ENCODE measurements at regions not wholly inside any gene's neighbourhood (a gene's known extent, or its start where the extent isn't known, plus 50 kb on each side); places are given as distances from the start of the nearest gene placed in this dataset.

GRCh38 chr12:39070775-39071174, 165.4 kb upstream of the CPNE8 start:
- no peak overlapping the region for H3K4me2 ChIP-seq (ENCODE audit: insufficient read depth, low read length, poor library complexity, severe bottlenecking)
- no peak for DNase-seq (ENCODE audit: low spot score)
- no peak overlapping the region for H3K18ac ChIP-seq (ENCODE audit: low read length)
- no peak overlapping the region for H3K27ac ChIP-seq (replicated peaks; ENCODE audit: low read length)
- H4K8ac ChIP-seq (ENCODE audit: low read depth, low read length) = no peak overlapping the region
- no peak overlapping the region for H3K4me3 ChIP-seq (ENCODE audit: low read length in 2 of 2)
- no peak overlapping the region for H2AFZ ChIP-seq (ENCODE audit: low read length)
- no peak overlapping the region for H4K91ac ChIP-seq (ENCODE audit: low read depth, low read length, poor library complexity)
- no peaks in the 10 kb centered on the region for H3K36me3 ChIP-seq (replicated peaks in 1 of 2; ENCODE audit: control insufficient read depth in 2 of 2, insufficient read depth in 2 of 2, low read length in 2 of 2)
- H3K23ac ChIP-seq (ENCODE audit: low read depth, low read length, poor library complexity) = no peak overlapping the region
- H3K9ac ChIP-seq (ENCODE audit: low read depth, low read length, poor library complexity) = no peak overlapping the region
- H2AK5ac ChIP-seq (ENCODE audit: low read depth, low read length) = no peak overlapping the region
- no peak overlapping the region for H3K14ac ChIP-seq (ENCODE audit: low read length)
- H3K4me1 ChIP-seq (ENCODE audit: control insufficient read depth in 2 of 2, insufficient read depth in 1 of 2, low read depth in 1 of 2, low read length in 2 of 2) = no peaks in the 10 kb centered on the region
- H2BK12ac ChIP-seq (ENCODE audit: low read length) = no peak overlapping the region
- no peak overlapping the region for H2BK120ac ChIP-seq (ENCODE audit: low read depth, low read length)
- no peaks in the 10 kb centered on the region for H3K27me3 ChIP-seq (ENCODE audit: control insufficient read depth in 3 of 3, insufficient read depth in 3 of 3, low read depth in 1 of 3, low read length in 3 of 3)
- H3K79me1 ChIP-seq (ENCODE audit: low read depth, low read length) = no peaks in the 10 kb centered on the region
- H3K4ac ChIP-seq (ENCODE audit: low read length) = no peak overlapping the region
- H2BK15ac ChIP-seq (ENCODE audit: low read length) = no peak overlapping the region
- no peak overlapping the region for H2BK5ac ChIP-seq (ENCODE audit: low read length)
- H3K9me3 ChIP-seq (replicated peaks in 1 of 2; ENCODE audit: control insufficient read depth in 2 of 2, insufficient read depth in 1 of 2, low read depth in 1 of 2, low read length in 2 of 2) = no peaks in the 10 kb centered on the region
- WGBS, 2 donors (ENCODE audit: extremely low coverage in 2 of 2, insufficient read length in 2 of 2, insufficient replicate concordance in 1 of 2) = no CpG with 5 or more reads among the region's 2 CpGs

GRCh38 chr12:39065455-39065854, 160.1 kb upstream of the CPNE8 start:
- no peak overlapping the region for H2BK15ac ChIP-seq (ENCODE audit: low read length)
- H3K9ac ChIP-seq (ENCODE audit: low read depth, low read length, poor library complexity) = no peak overlapping the region
- no peaks in the 10 kb centered on the region for H3K9me3 ChIP-seq (replicated peaks in 1 of 2; ENCODE audit: control insufficient read depth in 2 of 2, insufficient read depth in 1 of 2, low read depth in 1 of 2, low read length in 2 of 2)
- H3K23ac ChIP-seq (ENCODE audit: low read depth, low read length, poor library complexity) = no peak overlapping the region
- no peak overlapping the region for H4K8ac ChIP-seq (ENCODE audit: low read depth, low read length)
- no peaks in the 10 kb centered on the region for H3K4me1 ChIP-seq (ENCODE audit: control insufficient read depth in 2 of 2, insufficient read depth in 1 of 2, low read depth in 1 of 2, low read length in 2 of 2)
- DNase-seq (ENCODE audit: low spot score) = no peak
- H3K14ac ChIP-seq (ENCODE audit: low read length) = no peak overlapping the region
- no peaks in the 10 kb centered on the region for H3K36me3 ChIP-seq (replicated peaks in 1 of 2; ENCODE audit: control insufficient read depth in 2 of 2, insufficient read depth in 2 of 2, low read length in 2 of 2)
- H2BK5ac ChIP-seq (ENCODE audit: low read length) = no peak overlapping the region
- no peak overlapping the region for H4K91ac ChIP-seq (ENCODE audit: low read depth, low read length, poor library complexity)
- H3K18ac ChIP-seq (ENCODE audit: low read length) = no peak overlapping the region
- H2BK12ac ChIP-seq (ENCODE audit: low read length) = no peak overlapping the region
- no peak overlapping the region for H2AK5ac ChIP-seq (ENCODE audit: low read depth, low read length)
- no peak overlapping the region for H3K4me2 ChIP-seq (ENCODE audit: insufficient read depth, low read length, poor library complexity, severe bottlenecking)
- H2BK120ac ChIP-seq (ENCODE audit: low read depth, low read length) = no peak overlapping the region
- H3K27me3 ChIP-seq (ENCODE audit: control insufficient read depth in 3 of 3, insufficient read depth in 3 of 3, low read depth in 1 of 3, low read length in 3 of 3) = no peaks in the 10 kb centered on the region
- no peak overlapping the region for H3K4me3 ChIP-seq (ENCODE audit: low read length in 2 of 2)
- 100% methylated on average over 1 of the region's 2 CpGs for WGBS, 2 donors (ENCODE audit: extremely low coverage in 2 of 2, insufficient read length in 2 of 2, insufficient replicate concordance in 1 of 2)
- H3K4ac ChIP-seq (ENCODE audit: low read length) = no peak overlapping the region
- no peaks in the 10 kb centered on the region for H3K79me1 ChIP-seq (ENCODE audit: low read depth, low read length)
- H3K27ac ChIP-seq (replicated peaks; ENCODE audit: low read length) = no peak overlapping the region
- no peak overlapping the region for H2AFZ ChIP-seq (ENCODE audit: low read length)

GRCh38 chr12:39064708-39065107, 159.3 kb upstream of the CPNE8 start:
- no peak overlapping the region for H4K8ac ChIP-seq (ENCODE audit: low read depth, low read length)

GRCh38 chr12:39062266-39062996, 157.0 kb upstream of the CPNE8 start:
- no peak for DNase-seq (ENCODE audit: low spot score)

More at GRCh38 chr12:39064708-39065107, 159.3 kb upstream of the CPNE8 start:
- Histone ChIP-seq H2AFZ (ENCODE audit: low read length) (no peak overlapping the region), H4K91ac (ENCODE audit: low read depth, low read length, poor library complexity) (no peak overlapping the region), H3K4me2 (ENCODE audit: insufficient read depth, low read length, poor library complexity, severe bottlenecking) (no peak overlapping the region), H3K4me1 (ENCODE audit: control insufficient read depth in 2 of 2, insufficient read depth in 1 of 2, low read depth in 1 of 2, low read length in 2 of 2) (no peaks in the 10 kb centered on the region), H3K14ac (ENCODE audit: low read length) (no peak overlapping the region), H3K18ac (ENCODE audit: low read length) (no peak overlapping the region), H2BK120ac (ENCODE audit: low read depth, low read length) (no peak overlapping the region), H3K9me3 (replicated peaks in 1 of 2; ENCODE audit: control insufficient read depth in 2 of 2, insufficient read depth in 1 of 2, low read depth in 1 of 2, low read length in 2 of 2) (no peaks in the 10 kb centered on the region), H2AK5ac (ENCODE audit: low read depth, low read length) (no peak overlapping the region), H3K79me1 (ENCODE audit: low read depth, low read length) (no peaks in the 10 kb centered on the region), H3K4me3 (ENCODE audit: low read length in 2 of 2) (no peak overlapping the region), H3K9ac (ENCODE audit: low read depth, low read length, poor library complexity) (no peak overlapping the region), H2BK15ac (ENCODE audit: low read length) (no peak overlapping the region), H3K23ac (ENCODE audit: low read depth, low read length, poor library complexity) (no peak overlapping the region), H3K27me3 (ENCODE audit: control insufficient read depth in 3 of 3, insufficient read depth in 3 of 3, low read depth in 1 of 3, low read length in 3 of 3) (no peaks in the 10 kb centered on the region), H3K27ac (replicated peaks; ENCODE audit: low read length) (no peak overlapping the region), H2BK12ac (ENCODE audit: low read length) (no peak overlapping the region), H3K36me3 (replicated peaks in 1 of 2; ENCODE audit: control insufficient read depth in 2 of 2, insufficient read depth in 2 of 2, low read length in 2 of 2) (no peaks in the 10 kb centered on the region), H2BK5ac (ENCODE audit: low read length) (no peak overlapping the region), H3K4ac (ENCODE audit: low read length) (no peak overlapping the region)
- WGBS, 2 donors (ENCODE audit: extremely low coverage in 2 of 2, insufficient read length in 2 of 2, insufficient replicate concordance in 1 of 2) = no CpG with 5 or more reads among the region's 7 CpGs
- DNase-seq (ENCODE audit: low spot score) = no peak

More at GRCh38 chr12:39062266-39062996, 157.0 kb upstream of the CPNE8 start:
- Histone ChIP-seq H4K8ac (ENCODE audit: low read depth, low read length) (no peak overlapping the region), H3K14ac (ENCODE audit: low read length) (no peak overlapping the region), H3K4ac (ENCODE audit: low read length) (no peak overlapping the region), H2BK120ac (ENCODE audit: low read depth, low read length) (no peak overlapping the region), H3K36me3 (replicated peaks in 1 of 2; ENCODE audit: control insufficient read depth in 2 of 2, insufficient read depth in 2 of 2, low read length in 2 of 2) (no peaks in the 10 kb centered on the region), H3K27me3 (ENCODE audit: control insufficient read depth in 3 of 3, insufficient read depth in 3 of 3, low read depth in 1 of 3, low read length in 3 of 3) (no peaks in the 10 kb centered on the region), H3K4me2 (ENCODE audit: insufficient read depth, low read length, poor library complexity, severe bottlenecking) (no peak overlapping the region), H2BK12ac (ENCODE audit: low read length) (no peak overlapping the region), H3K18ac (ENCODE audit: low read length) (no peak overlapping the region), H3K4me1 (ENCODE audit: control insufficient read depth in 2 of 2, insufficient read depth in 1 of 2, low read depth in 1 of 2, low read length in 2 of 2) (no peaks in the 10 kb centered on the region), H3K9me3 (replicated peaks in 1 of 2; ENCODE audit: control insufficient read depth in 2 of 2, insufficient read depth in 1 of 2, low read depth in 1 of 2, low read length in 2 of 2) (no peaks in the 10 kb centered on the region), H3K27ac (replicated peaks; ENCODE audit: low read length) (no peak overlapping the region), H2AK5ac (ENCODE audit: low read depth, low read length) (no peak overlapping the region), H2BK15ac (ENCODE audit: low read length) (no peak overlapping the region), H2AFZ (ENCODE audit: low read length) (no peak overlapping the region), H3K9ac (ENCODE audit: low read depth, low read length, poor library complexity) (no peak overlapping the region), H3K4me3 (ENCODE audit: low read length in 2 of 2) (no peak overlapping the region), H3K23ac (ENCODE audit: low read depth, low read length, poor library complexity) (no peak overlapping the region), H2BK5ac (ENCODE audit: low read length) (no peak overlapping the region), H3K79me1 (ENCODE audit: low read depth, low read length) (no peaks in the 10 kb centered on the region), H4K91ac (ENCODE audit: low read depth, low read length, poor library complexity) (no peak overlapping the region)
- no CpG with 5 or more reads among the region's 3 CpGs for WGBS, 2 donors (ENCODE audit: extremely low coverage in 2 of 2, insufficient read length in 2 of 2, insufficient replicate concordance in 1 of 2)

Measured in neuronal stem cell (in vitro differentiated cells).